Tibial nerve (tissue), 4 donors: ENCODE measurements at regions not wholly inside any gene's neighbourhood (a gene's known extent, or its start where the extent isn't known, plus 50 kb on each side); places are given as distances from the start of the nearest gene placed in this dataset.

Experiments used
- DNase-seq, 2 donors: peaks; one replicate each; pipeline ENCODE4 v3.0.0-alpha.2; 2019; ENCODE audit warnings: low spot score in 2 of 2
- H3K27ac ChIP-seq, 4 donors: fragments of 200-600 bp; sonication (generic) in 3 of 4; one replicate each; pipeline ENCODE4 v1.5.1; 2017 to 2019; ENCODE audit warnings: mild to moderate bottlenecking in 1 of 4
- H3K27me3 ChIP-seq, 2 donors: fragments of 200-600 bp; sonication (generic) in 1 of 2; one replicate each; pipeline versions ENCODE4 v1.5.1 to v1.6.0; 2017 to 2019
- H3K36me3 ChIP-seq, 3 donors: fragments of 200-600 bp; sonication (generic); one replicate each; pipeline ENCODE4 v1.5.1; 2018 to 2019
- H3K4me1 ChIP-seq, 4 donors: fragments of 200-600 bp; sonication (generic) in 3 of 4; one replicate each; pipeline ENCODE4 v1.5.1; 2017 to 2019
- H3K4me3 ChIP-seq, 4 donors: fragments of 200-600 bp; sonication (generic) in 3 of 4; one replicate each; pipeline ENCODE4 v1.5.1; 2017 to 2019; ENCODE audit warnings: mild to moderate bottlenecking in 1 of 4, moderate library complexity in 1 of 4
- H3K9me3 ChIP-seq, 4 donors: fragments of 200-600 bp; sonication (generic) in 3 of 4; one replicate each; pipeline ENCODE4 v1.5.1; 2017 to 2019
- CTCF ChIP-seq, 5 experiments: fragments of 200-600 bp in 3 of 5; fragments of 450-650 bp in 2 of 5; sonication (generic) in 3 of 5; IDR thresholded peaks; one replicate each; pipeline ENCODE4 v1.5.1; 2016 to 2019; ENCODE audit warnings: antibody characterized with exemption in 5 of 5, mild to moderate bottlenecking in 3 of 5, moderate library complexity in 2 of 5
- EP300 ChIP-seq, 2 donors: sonication (generic); formaldehyde crosslinking; IDR thresholded peaks; one replicate each; pipeline ENCODE4 v1.6.1; 2017; ENCODE audit warnings: antibody characterized with exemption in 2 of 2, mild to moderate bottlenecking in 1 of 2
- POLR2A ChIP-seq, 2 donors: fragments of 450-650 bp; IDR thresholded peaks; one replicate each; pipeline ENCODE4 v1.6.1; 2017; ENCODE audit warnings: antibody characterized with exemption in 2 of 2, mild to moderate bottlenecking in 2 of 2, moderate library complexity in 2 of 2
- WGBS, 2 donors: methylation state at CpG; one replicate each; pipeline ENCODE4 v1.1.5; 2018; 5-methylcytosine and 5-hydroxymethylcytosine counted together

DNA sequence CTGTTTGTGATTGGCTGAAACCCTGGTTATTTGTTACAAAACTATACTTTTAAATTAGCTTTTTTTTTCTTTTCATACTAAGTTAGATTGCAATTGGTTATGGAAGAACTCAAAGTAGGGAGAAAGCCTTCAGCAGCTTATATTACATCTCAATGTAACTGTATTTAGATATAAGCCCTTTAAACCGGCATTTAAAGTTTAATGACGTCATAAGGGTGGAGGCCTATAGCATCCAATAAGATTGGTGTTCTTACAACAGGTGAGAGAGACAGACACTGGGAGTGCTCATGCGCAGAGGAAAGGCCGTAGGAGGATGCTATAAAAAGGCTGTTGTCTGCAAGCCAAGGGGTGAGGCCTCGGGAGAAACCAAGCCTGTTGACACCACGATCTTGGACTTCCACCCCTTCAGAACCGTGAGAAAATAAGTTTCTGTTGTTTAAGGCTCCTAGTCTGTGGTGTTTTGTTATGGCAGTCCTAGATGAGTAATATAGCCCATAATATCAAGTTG, 1198.8 kb upstream of the SPRY2 start:
- Histone ChIP-seq H3K27me3 (no peaks in the 10 kb centered on the region), H3K4me3 (no peak overlapping the region), H3K27ac (no peak overlapping the region), H3K4me1 (no peaks in the 10 kb centered on the region), H3K9me3 (no peaks in the 10 kb centered on the region), H3K36me3 (no peaks in the 10 kb centered on the region)
- DNase-seq, result no peak
- no peak for TF ChIP-seq CTCF (IDR thresholded peaks at IDR 0.05)
- no peak for TF ChIP-seq POLR2A (IDR thresholded peaks at IDR 0.05)
- no peak for TF ChIP-seq EP300 (IDR thresholded peaks at IDR 0.05)
- WGBS, 2 donors, result 59 to 62% methylated on average over 7 of the region's 7 CpGs

DNA sequence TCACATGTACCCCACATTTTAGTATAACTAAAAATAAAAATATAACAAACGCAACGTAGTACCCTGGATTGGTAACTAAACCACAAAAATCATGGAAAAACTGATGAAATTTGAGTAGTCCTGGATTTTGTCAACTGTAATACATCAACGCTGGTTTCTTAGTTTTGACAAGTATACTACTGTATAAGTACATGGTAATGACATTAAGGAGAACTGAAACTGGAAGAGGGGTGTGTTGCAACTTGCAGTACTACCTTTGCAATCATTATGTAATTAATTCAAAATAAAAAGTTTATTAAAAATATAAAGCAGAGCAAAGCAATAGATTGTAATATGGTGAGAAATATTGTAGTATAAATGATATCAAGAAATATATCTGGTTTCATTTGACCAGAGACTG, 1158.0 kb upstream of the SPRY2 start:
- H3K4me3 ChIP-seq, result no peak overlapping the region
- TF ChIP-seq POLR2A (IDR thresholded peaks at IDR 0.05), result no peak
- TF ChIP-seq CTCF (IDR thresholded peaks at IDR 0.05), result no peak
- TF ChIP-seq EP300 (IDR thresholded peaks at IDR 0.05), result no peak
- WGBS, 2 donors, result 88 to 90% methylated on average over 3 of the region's 3 CpGs

DNA sequence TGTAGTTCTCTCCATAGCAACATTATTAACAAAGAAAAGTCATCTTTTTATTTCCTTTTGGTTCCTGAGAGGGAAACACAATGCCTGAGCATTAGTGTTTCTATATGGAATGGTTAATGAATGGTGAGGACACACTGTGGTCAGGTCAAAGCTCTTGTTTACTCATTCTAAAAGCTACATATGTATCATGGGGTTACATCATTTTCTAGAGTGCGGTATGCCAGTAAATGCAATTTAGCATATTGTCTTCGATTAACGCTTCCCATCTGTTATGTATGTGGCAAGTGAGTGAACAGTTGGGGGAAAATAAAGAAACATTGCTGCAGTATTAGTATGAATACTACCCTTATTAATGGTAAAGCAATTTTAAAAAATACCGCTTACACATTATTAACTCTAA, 1152.2 kb upstream of the SPRY2 start:
- WGBS, 2 donors, result 75 to 78% methylated on average over 4 of the region's 4 CpGs
- H3K9me3 ChIP-seq, result no peaks in the 10 kb centered on the region
- no peaks in the 10 kb centered on the region for H3K36me3 ChIP-seq
- DNase-seq, result no peak
- TF ChIP-seq POLR2A (IDR thresholded peaks at IDR 0.05), result no peak
- H3K4me3 ChIP-seq, result no peak overlapping the region
- no peaks in the 10 kb centered on the region for H3K4me1 ChIP-seq
- no peaks in the 10 kb centered on the region for H3K27me3 ChIP-seq
- H3K27ac ChIP-seq, result no peak overlapping the region

More for the DNA sequence above, 1158.0 kb upstream of the SPRY2 start:
- Histone ChIP-seq H3K36me3 (no peaks in the 10 kb centered on the region), H3K9me3 (no peaks in the 10 kb centered on the region), H3K4me1 (no peaks in the 10 kb centered on the region), H3K27me3 (no peaks in the 10 kb centered on the region), H3K27ac (no peak overlapping the region)
- no peak for DNase-seq

DNA sequence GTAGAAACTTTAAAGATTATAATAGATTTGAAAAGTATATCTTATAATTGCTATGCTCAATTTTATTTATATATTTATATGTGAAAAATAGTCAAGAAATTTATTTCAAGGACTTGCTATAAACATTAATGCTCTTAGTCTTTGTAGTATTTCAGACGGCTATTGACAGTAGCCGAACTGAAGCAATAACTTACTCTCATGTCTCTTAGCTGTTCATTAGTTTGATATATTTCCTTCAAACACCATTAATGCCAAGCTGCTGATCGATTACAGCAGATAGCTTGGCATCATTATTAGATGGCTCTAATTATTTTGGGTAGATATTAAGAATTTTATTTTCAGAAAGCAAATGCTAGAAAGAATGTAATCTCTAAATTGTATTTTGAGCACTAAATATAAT, 1151.5 kb upstream of the SPRY2 start:
- H3K4me1 ChIP-seq, result no peaks in the 10 kb centered on the region
- no peaks in the 10 kb centered on the region for H3K36me3 ChIP-seq
- no peak for DNase-seq
- 90 to 93% methylated on average over 3 of the region's 3 CpGs for WGBS, 2 donors
- H3K9me3 ChIP-seq, result no peaks in the 10 kb centered on the region
- no peaks in the 10 kb centered on the region for H3K27me3 ChIP-seq
- H3K27ac ChIP-seq, result no peak overlapping the region
- TF ChIP-seq POLR2A (IDR thresholded peaks at IDR 0.05), result no peak
- no peak for TF ChIP-seq CTCF (IDR thresholded peaks at IDR 0.05)
- TF ChIP-seq EP300 (IDR thresholded peaks at IDR 0.05), result no peak
- H3K4me3 ChIP-seq, result no peak overlapping the region

GRCh38 chr13:81488021-81488420, 1147.1 kb upstream of the SPRY2 start:
- no peak for DNase-seq
- Histone ChIP-seq H3K27ac (no peak overlapping the region), H3K4me3 (no peak overlapping the region), H3K9me3 (no peaks in the 10 kb centered on the region), H3K27me3 (no peaks in the 10 kb centered on the region), H3K4me1 (no peaks in the 10 kb centered on the region), H3K36me3 (no peaks in the 10 kb centered on the region)
- TF ChIP-seq CTCF (IDR thresholded peaks at IDR 0.05), result no peak
- no peak for TF ChIP-seq POLR2A (IDR thresholded peaks at IDR 0.05)
- no peak for TF ChIP-seq EP300 (IDR thresholded peaks at IDR 0.05)
- 61 to 73% methylated on average over 1 of the region's 1 CpG for WGBS, 2 donors

- Histone ChIP-seq H3K4me3 (no peak overlapping the region), H3K27ac (no peak overlapping the region), H3K36me3 (no peaks in the 10 kb centered on the region), H3K9me3 (no peaks in the 10 kb centered on the region), H3K27me3 (no peaks in the 10 kb centered on the region), H3K4me1 (no peaks in the 10 kb centered on the region)
- DNase-seq, result no peak
- WGBS, 2 donors, result 53 to 62% methylated on average over 3 of the region's 3 CpGs
- TF ChIP-seq POLR2A (IDR thresholded peaks at IDR 0.05) (no peak), CTCF (IDR thresholded peaks at IDR 0.05) (no peak), EP300 (IDR thresholded peaks at IDR 0.05) (no peak)
These were observed 1146.2 kb upstream of the SPRY2 start for GRCh38 chr13:81487151-81487550.
